Endothelial cell of umbilical vein (primary cell): ENCODE measurements at regions not wholly inside any gene's neighbourhood (a gene's known extent, or its start where the extent isn't known, plus 50 kb on each side); places are given as distances from the start of the nearest gene placed in this dataset.

Experiments
- BruUV-seq: library from RNA; stranded (reverse); fragments of 400-500 nt; replicated peaks from 2 replicates; lab custom pipeline; 2021; lab: Mats Ljungman, UMichigan
- CTCF ChIA-PET: fragments of 300-600, 350-600 bp; sonication (Branson Sonifier 250); formaldehyde crosslinking; loops from one replicate; lab custom pipeline; 2021; ENCODE audit warnings: antibody characterized with exemption, inconsistent platforms; lab: Charles Lee
- POLR2A ChIA-PET: fragments of 300-600, 350-600 bp; sonication (Branson Sonifier 250); formaldehyde crosslinking; loops from one replicate; lab custom pipeline; 2021; ENCODE audit warnings: antibody characterized with exemption, inconsistent platforms; lab: Charles Lee
- DNase-seq: peaks from one replicate; pipeline ENCODE4 v3.0.0-alpha.2; 2011; ENCODE audit warnings: low read depth, low spot score
- FAIRE-seq: peaks from 2 replicates; lab custom pipeline; 2011; peaks lifted over from hg19 to GRCh38; lab: Jason Lieb, UNC
- H2AFZ ChIP-seq: 2 replicates; pipeline ENCODE4 v1.6.0; 2012; ENCODE audit warnings: low read depth, low read length, control low read depth, inconsistent platforms
- H3K27ac ChIP-seq: 2 replicates; pipeline ENCODE4 v1.5.1; 2011; ENCODE audit warnings: low read depth, mild to moderate bottlenecking, control low read depth, low read length, moderate library complexity; ENCODE audit not compliant: insufficient read depth
- H3K27me3 ChIP-seq, 2 experiments: 2 replicates each; pipeline versions ENCODE4 v1.6.0 to v1.6.1; 2011; ENCODE audit warnings: low read length in 2 of 2, mixed read lengths in 1 of 2; ENCODE audit not compliant: control insufficient read depth in 2 of 2, insufficient read depth in 2 of 2
- H3K36me3 ChIP-seq, 2 experiments: 2 replicates in 1 of 2; 3 replicates in 1 of 2; pipeline ENCODE4 v1.5.1; 2011; ENCODE audit warnings: low read length in 2 of 2, mild to moderate bottlenecking in 1 of 2, moderate library complexity in 1 of 2; ENCODE audit not compliant: control insufficient read depth in 2 of 2, insufficient read depth in 2 of 2; ENCODE audit errors: extremely low read depth in 1 of 2
- H3K4me1 ChIP-seq: 3 replicates; pipeline ENCODE4 v1.5.1; 2011; ENCODE audit warnings: mild to moderate bottlenecking, low read length; ENCODE audit not compliant: control insufficient read depth, insufficient read depth; ENCODE audit errors: extremely low read depth
- H3K4me2 ChIP-seq: 2 replicates; pipeline ENCODE4 v1.6.1; 2011; ENCODE audit warnings: low read length, control low read depth, mixed read lengths; ENCODE audit not compliant: insufficient read depth
- H3K4me3 ChIP-seq, 3 experiments: fragments of 200-600 bp in 1 of 3; sonication (generic), shearing (Covaris generic) in 1 of 3; replicated peaks in 1 of 3; 2 replicates each; pipeline ENCODE4 v1.5.1; 2011 to 2016; ENCODE audit warnings: control low read depth in 3 of 3, low read length in 3 of 3, mild to moderate bottlenecking in 2 of 3, inconsistent platforms in 1 of 3, low read depth in 1 of 3, moderate library complexity in 1 of 3; ENCODE audit not compliant: insufficient read depth in 1 of 3
- H3K79me2 ChIP-seq: 2 replicates; pipeline ENCODE4 v1.6.0; 2012; ENCODE audit warnings: low read length, inconsistent platforms; ENCODE audit not compliant: control insufficient read depth, insufficient read depth
- H3K9ac ChIP-seq: replicated peaks from 2 replicates; pipeline ENCODE3; 2011; ENCODE audit warnings: low read length, control low read depth; ENCODE audit not compliant: insufficient read depth; ENCODE audit errors: extremely low read depth
- H3K9me1 ChIP-seq: replicated peaks from 3 replicates; pipeline ENCODE4 v1.6.0; 2011; ENCODE audit warnings: mild to moderate bottlenecking, low read length; ENCODE audit not compliant: control insufficient read depth, insufficient read depth; ENCODE audit errors: extremely low read depth
- H3K9me3 ChIP-seq: replicated peaks from 2 replicates; pipeline ENCODE4 v1.5.1; 2012; ENCODE audit warnings: low read length, inconsistent platforms; ENCODE audit not compliant: control insufficient read depth, insufficient read depth
- H4K20me1 ChIP-seq: replicated peaks from 2 replicates; pipeline ENCODE3; 2011; ENCODE audit warnings: mild to moderate bottlenecking, low read length; ENCODE audit not compliant: control insufficient read depth, insufficient read depth; ENCODE audit errors: extremely low read depth
- EZH2 ChIP-seq: IDR thresholded peaks from 2 replicates; pipeline ENCODE4 v1.6.1; 2012; ENCODE audit warnings: borderline replicate concordance, low read depth, mild to moderate bottlenecking, moderate library complexity, low read length, inconsistent platforms; ENCODE audit not compliant: severe bottlenecking
- FOS ChIP-seq: IDR thresholded peaks from 2 replicates; pipeline ENCODE4 v1.6.1; 2011; ENCODE audit warnings: mild to moderate bottlenecking, low read length, moderate library complexity, borderline replicate concordance; ENCODE audit not compliant: insufficient read depth
- GATA2 ChIP-seq: IDR thresholded peaks from 2 replicates; pipeline ENCODE4 v1.7.0; 2011; ENCODE audit warnings: low read depth, mild to moderate bottlenecking, moderate library complexity, mixed read lengths, low read length; ENCODE audit not compliant: insufficient read length, insufficient read depth
- JUN ChIP-seq: IDR thresholded peaks from 2 replicates; pipeline ENCODE4 v1.6.1; 2011; ENCODE audit warnings: borderline replicate concordance, low read depth; ENCODE audit not compliant: insufficient read length, insufficient read depth
- MAX ChIP-seq: IDR thresholded peaks from 2 replicates; pipeline ENCODE4 v1.6.1; 2011; ENCODE audit not compliant: insufficient read depth, insufficient read length
- MYC ChIP-seq: IDR thresholded peaks from one replicate; pipeline ENCODE4 v1.6.1; 2011; ENCODE audit warnings: mild to moderate bottlenecking, low read depth, low read length
- POLR2A ChIP-seq: IDR thresholded peaks from 2 replicates; pipeline ENCODE4 v1.6.1; 2012; ENCODE audit warnings: low read depth, mild to moderate bottlenecking, control low read depth, low read length
- POLR2AphosphoS5 ChIP-seq: IDR thresholded peaks from 2 replicates; pipeline ENCODE4 v1.6.1; 2012; ENCODE audit warnings: low read depth, mild to moderate bottlenecking, control low read depth, low read length, moderate library complexity; ENCODE audit not compliant: insufficient read depth
- dilution Hi-C: fragments of 300-500 bp; cut with MboI; formaldehyde crosslinking; loops from one replicate; pipeline ENCODE4 v1.15.0; 2019; ENCODE audit warnings: low sequenced_read_pairs; ENCODE audit not compliant: extremely low pct_ligation_motif_present
- intact Hi-C: fragments of 100-400 bp; cut with micrococcal nuclease; formaldehyde crosslinking; loops from one replicate; pipeline ENCODE4 v1.10.0; 2022
- TF ChIP-seq, protein P1 (sequence below), 2 donors: IDR thresholded peaks; 1 replicate in 1 of 2; 2 replicates in 1 of 2; pipeline ENCODE4 v1.5.1; 2011; ENCODE audit warnings: low read length in 2 of 2, mild to moderate bottlenecking in 2 of 2, moderate library complexity in 2 of 2, control low read depth in 1 of 2, inconsistent platforms in 1 of 2, low read depth in 1 of 2; ENCODE audit not compliant: insufficient read depth in 1 of 2; ENCODE audit errors: extremely low read depth in 1 of 2

GRCh38 chr2:16861111-16861510, 195.5 kb upstream of the CYRIA start:
- no peaks in the 10 kb centered on the region for H3K9me3 ChIP-seq
- H2AFZ ChIP-seq = no peak overlapping the region
- no peak overlapping the region for H3K4me3 ChIP-seq
- H3K4me2 ChIP-seq = no peak overlapping the region
- H3K9me1 ChIP-seq = no peaks in the 10 kb centered on the region
- BruUV-seq = no TSS peak
- H3K79me2 ChIP-seq = no peaks in the 10 kb centered on the region
- no peak for FAIRE-seq
- no peak overlapping the region for H3K27ac ChIP-seq
- no peak for TF ChIP-seq GATA2
- TF ChIP-seq FOS = no peak
- TF ChIP-seq EZH2 = no peak
- TF ChIP-seq MYC = no peak
- TF ChIP-seq JUN = no peak
- TF ChIP-seq POLR2AphosphoS5 = no peak
- TF ChIP-seq, protein P1, sequence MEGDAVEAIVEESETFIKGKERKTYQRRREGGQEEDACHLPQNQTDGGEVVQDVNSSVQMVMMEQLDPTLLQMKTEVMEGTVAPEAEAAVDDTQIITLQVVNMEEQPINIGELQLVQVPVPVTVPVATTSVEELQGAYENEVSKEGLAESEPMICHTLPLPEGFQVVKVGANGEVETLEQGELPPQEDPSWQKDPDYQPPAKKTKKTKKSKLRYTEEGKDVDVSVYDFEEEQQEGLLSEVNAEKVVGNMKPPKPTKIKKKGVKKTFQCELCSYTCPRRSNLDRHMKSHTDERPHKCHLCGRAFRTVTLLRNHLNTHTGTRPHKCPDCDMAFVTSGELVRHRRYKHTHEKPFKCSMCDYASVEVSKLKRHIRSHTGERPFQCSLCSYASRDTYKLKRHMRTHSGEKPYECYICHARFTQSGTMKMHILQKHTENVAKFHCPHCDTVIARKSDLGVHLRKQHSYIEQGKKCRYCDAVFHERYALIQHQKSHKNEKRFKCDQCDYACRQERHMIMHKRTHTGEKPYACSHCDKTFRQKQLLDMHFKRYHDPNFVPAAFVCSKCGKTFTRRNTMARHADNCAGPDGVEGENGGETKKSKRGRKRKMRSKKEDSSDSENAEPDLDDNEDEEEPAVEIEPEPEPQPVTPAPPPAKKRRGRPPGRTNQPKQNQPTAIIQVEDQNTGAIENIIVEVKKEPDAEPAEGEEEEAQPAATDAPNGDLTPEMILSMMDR (IDR thresholded peaks at IDR 0.05; ENCODE audit: extremely low read depth in 1 of 2, insufficient read depth in 1 of 2, low read depth in 1 of 2, low read length in 2 of 2) = no peak
- no peak for TF ChIP-seq MAX
- TF ChIP-seq POLR2A = no peak
- DNase-seq = no peak
- dilution Hi-C loops = no loop called here
- no peaks in the 10 kb centered on the region for H3K4me1 ChIP-seq
- ChIA-PET CTCF (no interaction called here), POLR2A (no interaction called here)
- H3K9ac ChIP-seq = no peak overlapping the region
- no peaks in the 10 kb centered on the region for H3K27me3 ChIP-seq
- intact Hi-C loops = no loop called here
- H3K36me3 ChIP-seq = no peaks in the 10 kb centered on the region
- no peaks in the 10 kb centered on the region for H4K20me1 ChIP-seq
